Glutamatergic neuron (in vitro differentiated cells): ENCODE measurements at regions not wholly inside any gene's neighbourhood (a gene's known extent, or its start where the extent isn't known, plus 50 kb on each side); places are given as distances from the start of the nearest gene placed in this dataset.

Source experiments
- DNase-seq: peaks from one replicate; pipeline ENCODE4 v3.0.0; 2022
- H3K27ac Mint-ChIP-seq: one replicate; pipeline ENCODE4 v1.8.0; 2020; ENCODE audit warnings: mild to moderate bottlenecking, mixed read lengths, inconsistent platforms; ENCODE audit not compliant: unreplicated experiment
- H3K27me3 Mint-ChIP-seq: one replicate; pipeline ENCODE4 v1.8.0; 2020; ENCODE audit warnings: mild to moderate bottlenecking, moderate library complexity, mixed read lengths, inconsistent platforms; ENCODE audit not compliant: unreplicated experiment
- H3K36me3 Mint-ChIP-seq: one replicate; pipeline ENCODE4 v1.8.0; 2020; ENCODE audit warnings: mild to moderate bottlenecking, mixed read lengths, inconsistent platforms; ENCODE audit not compliant: unreplicated experiment
- H3K4me1 Mint-ChIP-seq: one replicate; pipeline ENCODE4 v1.8.0; 2020; ENCODE audit warnings: mild to moderate bottlenecking, low read depth, mixed read lengths, inconsistent platforms; ENCODE audit not compliant: unreplicated experiment
- H3K4me3 Mint-ChIP-seq: one replicate; pipeline ENCODE4 v1.8.0; 2020; ENCODE audit warnings: mild to moderate bottlenecking, mixed read lengths, inconsistent platforms; ENCODE audit not compliant: unreplicated experiment
- H3K9me3 Mint-ChIP-seq: one replicate; pipeline ENCODE4 v1.8.0; 2020; ENCODE audit warnings: mild to moderate bottlenecking, moderate library complexity, mixed read lengths, inconsistent platforms; ENCODE audit not compliant: unreplicated experiment
- TF ChIP-seq, protein P1 (sequence below): fragments of 200-600 bp; sonication (generic); IDR thresholded peaks from one replicate; pipeline ENCODE4 v1.5.0; 2021; ENCODE audit not compliant: partially characterized antibody, unreplicated experiment

DNA sequence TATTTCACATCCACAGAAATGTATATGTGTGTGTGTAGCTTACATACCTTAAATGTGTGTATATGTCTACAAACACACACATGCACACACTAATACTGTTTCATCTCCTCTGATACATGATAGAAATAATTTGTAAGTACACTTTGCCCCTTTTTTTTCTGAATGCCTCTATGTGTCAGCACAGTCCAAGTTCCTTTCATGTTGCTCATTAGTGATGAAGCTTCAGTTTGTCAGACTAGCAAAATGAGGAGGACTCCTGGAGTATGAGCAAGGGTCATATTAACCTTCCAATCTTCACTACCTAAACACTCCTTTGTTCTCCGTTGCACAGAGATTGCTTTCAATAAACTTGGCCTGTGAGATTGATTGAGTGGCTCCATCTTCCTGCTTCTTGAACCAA is 935.4 kb downstream of the MRPL39 start:
- Mint-ChIP-seq H3K9me3 (no peaks in the 10 kb centered on the region), H3K27me3 (peaks cover 2% of the 10 kb centered on the region), H3K27ac (no peak overlapping the region), H3K4me1 (no peaks in the 10 kb centered on the region), H3K4me3 (no peak overlapping the region), H3K36me3 (no peaks in the 10 kb centered on the region)
- DNase-seq, result no peak
- TF ChIP-seq, protein P1, sequence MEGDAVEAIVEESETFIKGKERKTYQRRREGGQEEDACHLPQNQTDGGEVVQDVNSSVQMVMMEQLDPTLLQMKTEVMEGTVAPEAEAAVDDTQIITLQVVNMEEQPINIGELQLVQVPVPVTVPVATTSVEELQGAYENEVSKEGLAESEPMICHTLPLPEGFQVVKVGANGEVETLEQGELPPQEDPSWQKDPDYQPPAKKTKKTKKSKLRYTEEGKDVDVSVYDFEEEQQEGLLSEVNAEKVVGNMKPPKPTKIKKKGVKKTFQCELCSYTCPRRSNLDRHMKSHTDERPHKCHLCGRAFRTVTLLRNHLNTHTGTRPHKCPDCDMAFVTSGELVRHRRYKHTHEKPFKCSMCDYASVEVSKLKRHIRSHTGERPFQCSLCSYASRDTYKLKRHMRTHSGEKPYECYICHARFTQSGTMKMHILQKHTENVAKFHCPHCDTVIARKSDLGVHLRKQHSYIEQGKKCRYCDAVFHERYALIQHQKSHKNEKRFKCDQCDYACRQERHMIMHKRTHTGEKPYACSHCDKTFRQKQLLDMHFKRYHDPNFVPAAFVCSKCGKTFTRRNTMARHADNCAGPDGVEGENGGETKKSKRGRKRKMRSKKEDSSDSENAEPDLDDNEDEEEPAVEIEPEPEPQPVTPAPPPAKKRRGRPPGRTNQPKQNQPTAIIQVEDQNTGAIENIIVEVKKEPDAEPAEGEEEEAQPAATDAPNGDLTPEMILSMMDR, result no peak

DNA sequence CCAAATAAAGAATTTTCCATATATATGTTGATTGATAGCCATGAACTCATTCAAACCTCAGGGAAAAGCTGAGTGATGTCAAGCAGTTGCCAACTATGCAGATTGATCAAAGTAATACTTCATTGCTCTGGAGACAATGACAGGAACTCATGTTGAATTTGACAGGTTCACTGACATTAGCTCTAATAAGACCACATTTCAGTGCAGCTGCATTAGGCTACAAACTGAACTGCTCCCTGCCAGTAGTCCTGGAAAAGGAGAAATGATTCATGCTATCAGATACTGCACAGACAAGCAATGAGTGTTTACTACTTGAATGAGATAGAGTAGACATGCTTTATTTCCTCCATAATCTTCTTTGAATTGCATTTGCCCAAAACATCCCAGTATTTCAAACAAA is 948.4 kb downstream of the MRPL39 start:
- DNase-seq, result no peak
- no peaks in the 10 kb centered on the region for H3K36me3 Mint-ChIP-seq
- H3K4me3 Mint-ChIP-seq, result no peak overlapping the region
- TF ChIP-seq, protein P1, result no peak
- H3K27me3 Mint-ChIP-seq, result no peaks in the 10 kb centered on the region
- H3K4me1 Mint-ChIP-seq, result no peaks in the 10 kb centered on the region
- no peak overlapping the region for H3K27ac Mint-ChIP-seq
- H3K9me3 Mint-ChIP-seq, result peaks cover 2% of the 10 kb centered on the region

DNA sequence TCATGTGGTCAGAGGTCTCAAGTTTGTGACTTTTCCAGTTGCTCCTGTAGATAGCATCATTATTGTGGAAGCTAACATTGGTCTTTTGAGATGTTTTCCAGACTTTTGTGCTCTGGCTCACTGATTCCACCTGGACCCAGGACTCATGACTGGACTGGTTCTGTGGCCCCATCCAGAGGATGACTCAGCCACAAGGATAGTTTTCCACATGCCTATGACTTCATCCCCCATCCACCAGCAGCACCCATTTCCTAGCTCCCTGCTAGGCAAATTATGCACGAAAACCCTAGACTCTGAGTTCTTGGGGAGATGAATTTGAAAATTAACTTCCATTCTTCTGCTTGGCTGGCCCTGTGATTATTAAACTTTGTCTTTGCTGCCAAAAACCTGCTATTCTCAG is 949.3 kb downstream of the MRPL39 start:
- Mint-ChIP-seq H3K4me3 (no peak overlapping the region), H3K36me3 (no peaks in the 10 kb centered on the region), H3K9me3 (peaks cover 2% of the 10 kb centered on the region), H3K4me1 (no peaks in the 10 kb centered on the region), H3K27me3 (no peaks in the 10 kb centered on the region), H3K27ac (no peak overlapping the region)
- DNase-seq, result no peak
- TF ChIP-seq, protein P1, result no peak

DNA sequence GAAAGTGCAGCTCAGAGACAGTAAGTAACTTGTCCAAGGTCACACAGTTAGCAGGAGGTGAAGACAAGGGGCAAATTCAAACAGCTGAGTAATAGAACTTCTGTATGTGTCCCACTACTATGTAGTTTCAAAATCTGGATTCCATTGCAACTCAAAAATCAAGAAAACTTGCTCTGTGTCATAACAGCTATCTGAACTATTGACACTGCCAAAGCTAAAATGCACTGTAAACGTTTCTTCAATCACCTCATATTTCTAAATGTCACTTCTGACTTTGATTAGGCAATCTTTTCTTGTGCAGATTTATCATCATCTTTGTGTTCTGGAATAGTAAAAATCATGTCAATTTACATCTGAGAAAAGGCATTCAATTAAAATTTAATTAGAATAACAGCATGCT is 957.6 kb downstream of the MRPL39 start:
- no peaks in the 10 kb centered on the region for H3K9me3 Mint-ChIP-seq
- no peak overlapping the region for H3K27ac Mint-ChIP-seq
- H3K36me3 Mint-ChIP-seq, result no peaks in the 10 kb centered on the region
- no peaks in the 10 kb centered on the region for H3K27me3 Mint-ChIP-seq
- H3K4me1 Mint-ChIP-seq, result no peaks in the 10 kb centered on the region
- no peak overlapping the region for H3K4me3 Mint-ChIP-seq
- TF ChIP-seq, protein P1, result no peak
- DNase-seq, result no peak

DNA sequence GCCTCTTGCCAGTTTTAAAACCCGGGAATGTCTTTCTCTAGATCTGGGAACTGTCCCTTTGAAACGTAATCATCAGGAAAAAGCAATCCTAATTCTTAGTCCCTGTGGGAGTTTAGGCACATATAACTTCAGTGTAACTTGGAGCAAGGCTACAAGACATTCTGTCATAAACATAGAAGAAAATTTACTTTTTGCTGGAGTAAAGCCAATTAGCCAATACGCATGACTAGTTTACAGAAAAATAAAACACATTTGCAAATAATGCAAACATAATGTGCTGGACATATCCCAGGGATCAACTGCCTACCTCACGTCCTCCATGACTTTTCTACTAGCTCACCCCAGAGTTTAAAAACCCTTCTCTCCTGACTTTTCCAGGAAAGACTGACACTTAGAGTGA is 970.6 kb downstream of the MRPL39 start:
- Mint-ChIP-seq H3K27me3 (no peaks in the 10 kb centered on the region), H3K36me3 (no peaks in the 10 kb centered on the region), H3K9me3 (no peaks in the 10 kb centered on the region)

More for the DNA sequence above, 970.6 kb downstream of the MRPL39 start:
- H3K4me1 Mint-ChIP-seq, result no peaks in the 10 kb centered on the region
- TF ChIP-seq, protein P1, result no peak
- no peak overlapping the region for H3K4me3 Mint-ChIP-seq
- DNase-seq, result no peak
- no peak overlapping the region for H3K27ac Mint-ChIP-seq
